HL-60 (cell line): ENCODE measurements at regions not wholly inside any gene's neighbourhood (a gene's known extent, or its start where the extent isn't known, plus 50 kb on each side); places are given as distances from the start of the nearest gene placed in this dataset.

Experiments
- GABPA ChIP-seq: IDR thresholded peaks from 2 replicates; pipeline ENCODE4 v1.6.1; 2012; ENCODE audit warnings: low read depth
- POLR2AphosphoS5 ChIP-seq: IDR thresholded peaks from 2 replicates; pipeline ENCODE4 v1.6.1; 2012; ENCODE audit warnings: low read depth
- REST ChIP-seq: IDR thresholded peaks from 2 replicates; pipeline ENCODE4 v1.6.1; 2012; ENCODE audit warnings: low read depth; ENCODE audit not compliant: insufficient replicate concordance
- TF ChIP-seq, protein P1 (sequence below): IDR thresholded peaks from one replicate; pipeline ENCODE4 v1.5.1; 2011; ENCODE audit warnings: low read length, control low read depth, inconsistent platforms; ENCODE audit not compliant: insufficient read depth

GRCh38 chr4:146029939-146030710, 91.5 kb upstream of the ZNF827 start:
- TF ChIP-seq, protein P1, sequence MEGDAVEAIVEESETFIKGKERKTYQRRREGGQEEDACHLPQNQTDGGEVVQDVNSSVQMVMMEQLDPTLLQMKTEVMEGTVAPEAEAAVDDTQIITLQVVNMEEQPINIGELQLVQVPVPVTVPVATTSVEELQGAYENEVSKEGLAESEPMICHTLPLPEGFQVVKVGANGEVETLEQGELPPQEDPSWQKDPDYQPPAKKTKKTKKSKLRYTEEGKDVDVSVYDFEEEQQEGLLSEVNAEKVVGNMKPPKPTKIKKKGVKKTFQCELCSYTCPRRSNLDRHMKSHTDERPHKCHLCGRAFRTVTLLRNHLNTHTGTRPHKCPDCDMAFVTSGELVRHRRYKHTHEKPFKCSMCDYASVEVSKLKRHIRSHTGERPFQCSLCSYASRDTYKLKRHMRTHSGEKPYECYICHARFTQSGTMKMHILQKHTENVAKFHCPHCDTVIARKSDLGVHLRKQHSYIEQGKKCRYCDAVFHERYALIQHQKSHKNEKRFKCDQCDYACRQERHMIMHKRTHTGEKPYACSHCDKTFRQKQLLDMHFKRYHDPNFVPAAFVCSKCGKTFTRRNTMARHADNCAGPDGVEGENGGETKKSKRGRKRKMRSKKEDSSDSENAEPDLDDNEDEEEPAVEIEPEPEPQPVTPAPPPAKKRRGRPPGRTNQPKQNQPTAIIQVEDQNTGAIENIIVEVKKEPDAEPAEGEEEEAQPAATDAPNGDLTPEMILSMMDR = no peak
- TF ChIP-seq POLR2AphosphoS5 (no peak), REST (no peak), GABPA (no peak)
